T-helper 22 cell (primary cell): ENCODE measurements at regions not wholly inside any gene's neighbourhood (a gene's known extent, or its start where the extent isn't known, plus 50 kb on each side); places are given as distances from the start of the nearest gene placed in this dataset.

Source experiments
- DNase-seq: peaks from one replicate; pipeline ENCODE4 v3.0.0-alpha.2; 2020; ENCODE audit warnings: low read depth

DNA sequence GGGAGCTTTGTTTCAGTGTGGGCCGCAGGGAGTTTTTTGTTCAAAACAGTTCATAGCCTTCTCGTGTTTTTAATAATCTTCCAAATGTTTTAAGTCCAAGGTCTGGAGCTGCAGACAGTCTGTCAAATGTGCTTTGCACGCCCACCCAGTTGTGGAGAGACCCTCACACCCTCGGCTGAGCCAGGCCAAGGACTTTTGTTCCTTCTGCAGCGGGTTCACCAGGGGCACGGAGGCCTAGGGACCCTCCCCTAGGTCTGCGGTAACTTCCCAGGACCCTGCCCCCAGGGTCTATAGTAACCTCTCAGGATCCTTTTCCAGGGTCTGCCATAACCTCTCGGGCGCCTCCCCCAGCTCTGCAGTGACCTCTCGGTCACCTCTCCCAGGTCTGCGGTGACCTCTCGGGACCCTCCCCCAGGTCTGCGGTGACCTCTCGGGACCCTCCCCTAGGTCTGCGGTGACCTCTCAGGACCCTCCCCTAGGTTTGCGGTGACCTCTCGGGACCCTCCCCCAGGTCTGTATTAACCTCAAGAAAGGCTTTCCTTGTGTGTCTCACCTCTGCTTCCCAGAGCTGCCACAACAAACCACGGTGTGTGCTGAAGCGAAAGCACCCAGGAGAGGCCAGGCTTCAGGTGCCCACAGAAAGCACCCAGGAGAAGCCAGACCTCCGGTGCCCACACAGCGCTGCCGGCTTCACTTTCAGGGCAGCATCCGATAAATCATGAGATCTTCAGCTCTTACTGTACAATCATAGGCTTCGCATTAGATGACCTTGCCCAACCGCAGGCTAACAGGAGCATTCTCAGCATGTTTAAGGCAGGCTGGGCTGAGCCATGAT lies 301.9 kb upstream of the SALL3 start:
- DNase-seq = no peak

DNA sequence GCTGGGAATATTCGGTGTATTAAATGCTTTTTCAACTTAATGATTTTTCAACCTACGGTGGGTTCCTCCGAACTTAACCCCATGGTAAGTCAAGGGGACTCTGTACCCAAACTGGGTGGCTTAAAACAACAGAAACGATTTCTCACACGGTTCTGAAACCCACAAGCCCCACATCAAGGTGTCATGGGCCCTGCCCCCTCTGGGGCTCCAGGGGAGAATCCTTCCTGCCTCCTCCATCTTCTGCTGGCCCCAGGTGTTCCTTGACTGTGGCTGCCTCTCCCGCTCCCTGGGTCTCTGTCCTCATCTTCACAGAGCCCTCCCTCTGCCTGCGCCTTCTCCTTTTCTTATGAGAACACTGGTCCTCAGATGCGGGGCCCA lies 301.3 kb upstream of the SALL3 start:
- DNase-seq = no peak

- no peak for DNase-seq
Observed at GRCh38 chr18:78679031-78679430, 300.6 kb upstream of the SALL3 start.

GRCh38 chr18:78679613-78680260 lies 299.9 kb upstream of the SALL3 start:
- no peak for DNase-seq

DNA sequence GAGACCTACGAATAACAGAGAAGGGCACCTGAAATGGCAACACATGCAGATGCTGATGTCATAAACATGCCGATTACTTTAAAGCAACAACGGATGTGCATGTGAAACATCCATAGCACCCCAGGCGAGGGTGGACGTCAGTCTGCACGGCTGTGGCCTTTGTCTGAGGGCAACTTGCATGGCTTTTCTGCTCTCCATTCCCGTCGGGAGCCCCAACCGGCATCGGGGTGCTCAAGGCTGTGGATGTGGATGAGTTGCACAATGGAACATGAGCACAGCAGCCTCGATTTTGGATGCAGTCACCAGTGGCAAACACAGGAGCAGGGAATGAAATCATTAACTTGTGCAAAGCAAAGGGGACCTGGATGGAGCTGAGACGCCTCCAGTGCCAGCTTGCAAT lies 298.2 kb upstream of the SALL3 start:
- no peak for DNase-seq

GRCh38 chr18:78681934-78682333 lies 297.7 kb upstream of the SALL3 start:
- DNase-seq = no peak

GRCh38 chr18:78682716-78683115 lies 296.9 kb upstream of the SALL3 start:
- DNase-seq = no peak

GRCh38 chr18:78683191-78684010 lies 296.2 kb upstream of the SALL3 start:
- no peak for DNase-seq

DNA sequence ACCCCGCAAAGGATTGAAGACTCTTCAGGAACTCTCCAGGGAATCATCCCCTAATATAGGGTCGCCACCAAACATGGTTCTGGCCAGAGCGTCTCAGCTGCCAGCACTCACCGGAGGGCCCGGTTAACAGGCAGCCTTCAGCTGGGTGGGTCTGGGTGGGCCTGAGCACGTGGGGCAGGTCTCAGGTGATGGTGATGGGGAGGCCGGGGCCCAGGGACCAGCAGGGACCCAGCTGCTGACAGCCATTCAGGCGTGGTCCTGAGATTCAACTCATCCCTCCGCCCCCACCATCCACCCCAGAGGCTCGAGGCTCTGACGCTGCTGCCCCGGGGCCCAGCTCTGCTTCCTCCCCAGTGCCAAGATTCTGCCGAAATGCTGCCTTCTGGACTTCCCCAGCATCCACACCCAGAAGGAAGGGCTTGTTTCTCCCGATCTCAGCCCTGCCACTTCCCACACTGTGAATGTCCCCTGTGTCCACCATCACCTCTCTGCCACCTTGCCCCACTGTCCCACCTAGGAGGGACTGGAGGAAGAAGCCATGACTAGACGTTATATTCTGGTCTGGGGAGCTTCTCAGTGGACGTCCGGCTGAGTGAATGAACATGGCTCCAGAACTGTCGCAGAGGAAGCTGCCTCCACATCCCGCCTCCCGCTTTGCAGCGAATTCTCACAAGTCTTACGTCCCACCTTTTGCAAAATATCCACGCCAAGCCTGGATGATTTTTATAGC lies 294.2 kb upstream of the SALL3 start:
- DNase-seq = no peak

DNA sequence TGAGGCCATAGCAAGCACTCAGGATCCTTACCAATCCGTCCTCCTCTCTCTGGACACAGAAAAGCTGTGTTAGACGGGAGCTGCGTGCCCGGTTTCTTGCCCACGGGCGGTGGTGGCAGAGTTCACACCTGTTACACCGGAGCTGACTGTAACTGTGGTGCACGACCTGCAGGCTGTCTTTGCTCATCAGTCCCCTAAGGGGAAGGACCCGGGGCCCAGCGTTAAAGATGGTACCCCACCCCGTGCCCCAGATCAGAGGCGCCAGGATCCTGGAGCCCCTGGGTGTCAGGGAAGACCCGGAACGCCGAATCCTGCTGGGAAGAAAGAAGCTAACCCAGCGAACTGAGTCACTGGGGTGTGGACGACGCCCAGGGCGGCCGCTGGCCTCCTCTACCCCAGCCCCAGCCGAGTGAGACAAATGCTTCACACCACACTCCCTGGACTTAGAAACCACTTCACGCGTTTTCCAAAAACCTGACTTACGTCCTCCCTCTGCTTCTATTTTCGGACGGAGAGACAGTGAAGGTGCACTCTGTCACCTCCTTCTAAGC lies 293.6 kb upstream of the SALL3 start:
- no peak for DNase-seq

DNA sequence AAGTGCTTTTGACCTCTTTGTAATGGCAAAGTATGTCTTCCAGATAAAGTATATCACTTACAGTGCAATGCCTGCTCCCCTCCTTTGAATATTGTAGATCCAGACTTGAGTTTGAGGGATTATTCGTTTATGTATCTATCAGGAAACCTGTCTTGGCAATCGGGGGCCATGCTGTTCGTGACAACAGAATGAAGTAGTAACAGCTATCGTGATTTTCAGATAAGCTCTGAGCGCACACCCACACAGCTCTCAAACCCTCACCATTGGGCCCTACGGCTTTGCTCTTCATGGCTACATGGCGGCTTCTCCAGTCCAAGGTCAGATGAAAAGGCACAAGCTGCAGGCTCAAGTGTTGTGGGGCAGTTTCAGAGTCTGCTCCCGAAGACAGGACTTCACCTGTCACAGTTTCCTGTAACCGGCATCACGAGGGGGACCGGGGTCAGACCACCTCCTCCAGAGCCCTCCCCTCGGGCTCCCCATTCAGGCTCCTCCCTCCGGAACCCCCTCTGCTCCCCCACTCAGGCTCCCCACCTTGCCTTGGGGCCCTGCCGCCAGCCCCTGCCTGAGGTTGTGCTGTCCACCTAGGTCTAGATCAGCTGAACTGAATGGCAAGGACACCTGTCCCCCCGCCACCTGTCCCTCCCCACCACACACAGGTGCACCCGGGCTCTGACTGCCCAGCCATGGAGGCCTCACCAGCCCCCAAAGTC lies 292.5 kb upstream of the SALL3 start:
- no peak for DNase-seq

- no peak for DNase-seq
Observed at GRCh38 chr18:78687736-78688135, 291.9 kb upstream of the SALL3 start.

DNA sequence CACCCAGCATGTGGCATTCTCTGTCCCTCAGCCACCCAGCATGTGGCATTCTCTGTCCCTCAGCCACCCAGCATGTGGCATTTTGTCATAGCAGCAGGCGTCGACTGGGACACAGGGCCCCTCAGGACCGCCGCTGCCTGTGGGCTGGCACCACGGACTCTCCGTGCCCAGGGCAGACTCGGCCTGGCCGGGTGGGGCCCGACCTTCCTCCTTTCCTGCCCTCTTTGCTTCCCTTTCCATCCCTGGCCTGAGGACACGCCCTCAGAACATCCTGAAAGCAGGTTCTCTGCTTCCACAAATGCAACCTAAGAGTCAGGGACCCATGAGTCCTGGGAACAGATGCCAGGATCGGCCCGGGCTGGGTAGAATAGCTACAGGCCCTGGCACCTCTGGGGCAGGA lies 291.4 kb upstream of the SALL3 start:
- DNase-seq = no peak

GRCh38 chr18:78688916-78689315 lies 290.7 kb upstream of the SALL3 start:
- no peak for DNase-seq

DNA sequence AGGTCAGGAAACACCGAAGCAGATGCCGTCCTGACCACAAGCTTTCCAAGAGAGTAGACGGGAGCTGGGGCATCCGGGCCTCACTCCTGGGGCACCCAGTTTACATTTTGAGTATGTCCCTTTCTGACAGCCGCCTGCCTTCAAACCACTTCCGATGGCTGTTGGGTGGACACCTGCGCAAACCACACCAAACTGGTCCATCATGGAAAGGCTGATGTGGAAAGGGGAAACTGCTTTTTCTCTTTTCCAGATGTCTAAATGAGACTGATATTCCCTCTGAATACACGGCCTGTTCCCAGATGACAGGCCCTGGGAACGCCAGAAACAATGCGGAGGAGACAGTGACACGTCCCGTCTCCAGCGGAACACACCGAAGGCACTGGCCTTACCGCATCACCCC lies 290.0 kb upstream of the SALL3 start:
- DNase-seq = no peak

DNA sequence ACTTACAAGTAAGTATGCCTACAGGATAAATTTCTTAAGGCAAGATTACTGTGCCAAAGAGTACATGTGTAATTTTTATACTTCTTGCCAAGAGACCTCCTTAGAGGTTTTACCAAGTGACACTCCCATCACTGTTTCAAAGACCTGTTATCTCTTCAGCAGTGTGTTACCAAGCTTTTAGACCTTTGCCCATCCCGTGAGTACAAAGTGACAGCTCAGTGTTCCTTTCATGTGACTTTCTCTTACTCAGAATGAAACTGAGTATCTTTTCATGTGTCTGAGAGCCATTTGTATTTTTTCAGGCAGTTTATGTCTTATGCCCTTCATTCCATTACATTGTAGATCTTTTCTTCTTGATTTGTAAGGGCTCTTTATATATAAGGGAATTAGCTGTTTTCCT lies 287.5 kb upstream of the SALL3 start:
- DNase-seq = no peak

DNA sequence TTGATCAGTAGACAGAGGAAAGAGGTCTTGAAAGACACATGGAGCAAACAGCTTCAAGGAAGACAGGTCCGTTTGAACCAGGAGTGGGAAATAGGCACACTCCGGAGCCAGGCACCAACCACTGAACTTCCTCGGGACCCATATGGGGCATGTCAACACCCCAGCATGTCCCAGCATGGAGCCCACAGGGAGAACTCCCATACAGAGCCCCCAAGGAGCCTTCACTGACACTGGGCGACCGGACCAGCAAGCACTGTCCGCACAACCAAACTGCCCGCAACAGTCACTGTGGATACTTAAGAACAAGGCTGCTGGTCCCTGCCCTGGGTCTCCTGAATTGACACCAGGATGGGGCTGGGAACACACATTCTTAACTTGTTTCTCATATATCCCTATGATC lies 286.2 kb upstream of the SALL3 start:
- no peak for DNase-seq

GRCh38 chr18:78696698-78697435 lies 282.8 kb upstream of the SALL3 start:
- DNase-seq = no peak

GRCh38 chr18:78697446-78697845 lies 282.2 kb upstream of the SALL3 start:
- DNase-seq = no peak

- no peak for DNase-seq
Observed at GRCh38 chr18:78698914-78699313, 280.7 kb upstream of the SALL3 start.

DNA sequence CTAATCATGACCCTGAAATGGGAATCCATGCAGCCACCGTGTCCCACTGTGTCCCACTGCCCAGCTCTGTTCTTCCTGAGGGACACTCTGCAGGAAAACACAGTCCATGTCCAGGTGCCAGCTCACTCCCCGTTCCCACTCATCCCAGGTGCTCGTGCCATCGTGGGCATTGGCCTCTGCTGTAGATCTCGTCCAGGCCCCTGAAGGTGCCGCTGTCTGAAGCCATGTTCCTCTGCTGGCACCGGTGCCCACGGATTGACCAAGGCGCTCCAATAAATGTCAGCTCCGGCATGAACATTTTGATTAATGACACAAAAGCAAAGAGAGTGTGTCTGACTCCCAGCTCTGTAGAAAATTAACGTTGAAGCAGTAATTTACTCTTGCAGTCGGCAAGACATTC lies 280.1 kb upstream of the SALL3 start:
- no peak for DNase-seq
